PC-9 (cell line): ENCODE measurements at regions not wholly inside any gene's neighbourhood (a gene's known extent, or its start where the extent isn't known, plus 50 kb on each side); places are given as distances from the start of the nearest gene placed in this dataset.

ENCODE experiments used
- BruUV-seq: library from RNA; stranded (reverse); fragments of 400-500 nt; replicated peaks from 2 replicates; lab custom pipeline; 2021; lab: Mats Ljungman, UMichigan
- CTCF ChIA-PET: fragments of 300-600 bp; sonication (Branson Sonifier 250); formaldehyde crosslinking; loops from one replicate; lab custom pipeline; 2022; ENCODE audit warnings: antibody characterized with exemption; lab: Charles Lee
- POLR2A ChIA-PET: fragments of 300-600 bp; sonication (Branson Sonifier 250); formaldehyde crosslinking; loops from one replicate; lab custom pipeline; 2022; ENCODE audit warnings: antibody characterized with exemption; ENCODE audit not compliant: unreplicated experiment; lab: Charles Lee
- DNase-seq, 2 experiments: peaks; one replicate each; pipeline versions ENCODE4 v3.0.0 to v3.0.0-alpha.2; 2015 to 2022; ENCODE audit warnings: mixed read lengths in 1 of 2
- H2AFZ ChIP-seq: fragments of 200-600 bp; sonication (generic); 2 replicates; pipeline ENCODE4 v1.8.1; 2017; ENCODE audit warnings: antibody characterized with exemption
- H3F3A ChIP-seq: fragments of 200-600 bp; sonication (generic); 2 replicates; pipeline ENCODE4 v1.8.1; 2017; ENCODE audit warnings: antibody characterized with exemption, mild to moderate bottlenecking, low read depth; ENCODE audit not compliant: insufficient read depth
- H3K27ac ChIP-seq: fragments of 200-600 bp; sonication (generic); 2 replicates; pipeline ENCODE4 v1.6.1; 2016; ENCODE audit warnings: mixed run types
- H3K27me3 ChIP-seq: fragments of 200-600 bp; sonication (generic); 2 replicates; pipeline ENCODE4 v1.6.1; 2016; ENCODE audit warnings: low read depth, mixed run types; ENCODE audit not compliant: insufficient read depth
- H3K36me3 ChIP-seq: fragments of 200-600 bp; sonication (generic); 2 replicates; pipeline ENCODE4 v1.6.1; 2016; ENCODE audit warnings: low read depth, mixed run types
- H3K4me1 ChIP-seq: fragments of 200-600 bp; sonication (generic); replicated peaks from 2 replicates; pipeline ENCODE4 v1.6.1; 2016; ENCODE audit warnings: mixed run types; ENCODE audit not compliant: insufficient read depth
- H3K4me2 ChIP-seq: fragments of 200-600 bp; sonication (generic); 2 replicates; pipeline ENCODE4 v1.6.1; 2017; ENCODE audit warnings: mixed run types
- H3K4me3 ChIP-seq: fragments of 200-600 bp; sonication (generic); 2 replicates; pipeline ENCODE4 v1.6.1; 2016; ENCODE audit warnings: mixed run types
- H3K79me2 ChIP-seq: fragments of 200-600 bp; sonication (generic); 2 replicates; pipeline ENCODE4 v1.6.1; 2017; ENCODE audit warnings: low read depth, mixed run types
- H3K9me2 ChIP-seq: fragments of 200-600 bp; sonication (generic); 2 replicates; pipeline ENCODE4 v1.8.1; 2017; ENCODE audit warnings: mild to moderate bottlenecking; ENCODE audit not compliant: insufficient read depth
- H3K9me3 ChIP-seq: fragments of 200-600 bp; sonication (generic); 2 replicates; pipeline ENCODE4 v1.8.1; 2016; ENCODE audit warnings: low read depth; ENCODE audit not compliant: insufficient read depth
- H4K20me1 ChIP-seq: fragments of 200-600 bp; sonication (generic); 2 replicates; pipeline ENCODE4 v1.8.1; 2017; ENCODE audit not compliant: insufficient read depth
- EZH2 ChIP-seq: fragments of 200-600 bp; sonication (generic); IDR thresholded peaks from 2 replicates; pipeline ENCODE4 v1.8.0; 2017; ENCODE audit warnings: antibody characterized with exemption, low read depth
- intact Hi-C: fragments of 100-400 bp; cut with micrococcal nuclease; formaldehyde crosslinking; loops from one replicate; pipeline ENCODE4 v1.10.0; 2022; ENCODE audit not compliant: unreplicated experiment
- TF ChIP-seq, protein P1 (sequence below): fragments of 200-600 bp; sonication (generic); conservative IDR thresholded peaks from 2 replicates; pipeline ENCODE4 v1.6.1; 2017; ENCODE audit warnings: mixed run types, antibody characterized with exemption, mild to moderate bottlenecking, moderate library complexity

DNA sequence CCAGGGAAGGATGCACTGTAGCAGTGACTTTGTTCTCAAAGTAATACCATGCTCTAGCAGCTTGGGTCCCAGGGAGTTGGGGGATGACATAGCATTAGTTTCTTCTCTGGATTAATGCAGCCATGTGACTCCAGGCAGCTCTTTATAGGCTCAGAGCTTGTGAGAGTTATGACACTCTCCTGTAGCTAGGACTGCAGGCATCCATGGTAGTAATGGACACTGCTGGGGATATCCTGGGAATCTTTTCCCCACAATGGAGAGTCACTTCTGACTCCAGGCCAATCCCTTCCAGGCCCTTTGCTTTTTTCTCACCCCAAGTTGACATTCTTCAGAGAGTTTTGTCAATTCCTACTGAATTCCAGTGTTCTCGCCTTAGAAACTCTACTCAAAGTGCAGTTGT is 270.9 kb downstream of the COG6 start:
- H3K4me1 ChIP-seq = no peaks in the 10 kb centered on the region
- H3K9me2 ChIP-seq = 0 out of 2 replicates have a peak, but pooled peaks cover 4% of the 10 kb centered on the region
- ChIA-PET POLR2A (no interaction called here), CTCF (no interaction called here)
- H3F3A ChIP-seq = no peaks in the 10 kb centered on the region
- TF ChIP-seq, protein P1, sequence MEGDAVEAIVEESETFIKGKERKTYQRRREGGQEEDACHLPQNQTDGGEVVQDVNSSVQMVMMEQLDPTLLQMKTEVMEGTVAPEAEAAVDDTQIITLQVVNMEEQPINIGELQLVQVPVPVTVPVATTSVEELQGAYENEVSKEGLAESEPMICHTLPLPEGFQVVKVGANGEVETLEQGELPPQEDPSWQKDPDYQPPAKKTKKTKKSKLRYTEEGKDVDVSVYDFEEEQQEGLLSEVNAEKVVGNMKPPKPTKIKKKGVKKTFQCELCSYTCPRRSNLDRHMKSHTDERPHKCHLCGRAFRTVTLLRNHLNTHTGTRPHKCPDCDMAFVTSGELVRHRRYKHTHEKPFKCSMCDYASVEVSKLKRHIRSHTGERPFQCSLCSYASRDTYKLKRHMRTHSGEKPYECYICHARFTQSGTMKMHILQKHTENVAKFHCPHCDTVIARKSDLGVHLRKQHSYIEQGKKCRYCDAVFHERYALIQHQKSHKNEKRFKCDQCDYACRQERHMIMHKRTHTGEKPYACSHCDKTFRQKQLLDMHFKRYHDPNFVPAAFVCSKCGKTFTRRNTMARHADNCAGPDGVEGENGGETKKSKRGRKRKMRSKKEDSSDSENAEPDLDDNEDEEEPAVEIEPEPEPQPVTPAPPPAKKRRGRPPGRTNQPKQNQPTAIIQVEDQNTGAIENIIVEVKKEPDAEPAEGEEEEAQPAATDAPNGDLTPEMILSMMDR = no peak
- TF ChIP-seq EZH2 = no peak
- no peaks in the 10 kb centered on the region for H4K20me1 ChIP-seq
- no peaks in the 10 kb centered on the region for H3K27me3 ChIP-seq
- no peak overlapping the region for H3K4me2 ChIP-seq
- H3K36me3 ChIP-seq = no peaks in the 10 kb centered on the region
- no peaks in the 10 kb centered on the region; the same call in 1 of the 2 replicates for H3K9me3 ChIP-seq
- no TSS peak for BruUV-seq
- no peak overlapping the region for H2AFZ ChIP-seq
- intact Hi-C loops = no loop called here
- no peaks in the 10 kb centered on the region for H3K79me2 ChIP-seq
- H3K27ac ChIP-seq = no peak overlapping the region
- DNase-seq = no peak
- H3K4me3 ChIP-seq = no peak overlapping the region

DNA sequence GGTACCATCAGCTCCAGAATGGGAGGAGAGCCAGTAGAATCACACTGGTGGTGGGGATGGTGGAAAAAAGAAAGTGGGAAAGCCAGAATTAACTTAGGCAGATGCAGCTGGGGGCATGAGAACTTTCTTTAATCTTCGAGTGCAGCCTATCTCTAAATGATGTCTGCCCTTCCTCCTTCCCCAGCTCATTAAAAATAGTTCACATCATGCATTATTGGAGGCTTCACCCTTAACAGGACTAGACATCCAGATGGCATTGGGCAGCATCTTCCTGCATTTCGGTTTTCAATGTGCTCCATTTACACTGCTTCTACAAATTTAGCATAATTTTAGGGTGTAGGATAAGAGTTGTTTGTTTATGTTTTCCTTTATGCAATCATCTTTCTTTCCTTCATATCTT is 272.8 kb downstream of the COG6 start:
- Histone ChIP-seq H3K4me1 (no peaks in the 10 kb centered on the region), H3F3A (no peaks in the 10 kb centered on the region), H3K4me2 (no peak overlapping the region), H3K4me3 (no peak overlapping the region), H2AFZ (no peak overlapping the region), H3K9me2 (no peaks in the 10 kb centered on the region), H3K27ac (no peak overlapping the region), H3K9me3 (no peaks in the 10 kb centered on the region), H3K36me3 (no peaks in the 10 kb centered on the region), H3K27me3 (no peaks in the 10 kb centered on the region), H4K20me1 (no peaks in the 10 kb centered on the region), H3K79me2 (no peaks in the 10 kb centered on the region)
- DNase-seq = no peak
- POLR2A ChIA-PET = no interaction called here
- CTCF ChIA-PET = no interaction called here
- no TSS peak for BruUV-seq
- intact Hi-C loops = no loop called here
- TF ChIP-seq, protein P1 = no peak
- no peak for TF ChIP-seq EZH2

DNA sequence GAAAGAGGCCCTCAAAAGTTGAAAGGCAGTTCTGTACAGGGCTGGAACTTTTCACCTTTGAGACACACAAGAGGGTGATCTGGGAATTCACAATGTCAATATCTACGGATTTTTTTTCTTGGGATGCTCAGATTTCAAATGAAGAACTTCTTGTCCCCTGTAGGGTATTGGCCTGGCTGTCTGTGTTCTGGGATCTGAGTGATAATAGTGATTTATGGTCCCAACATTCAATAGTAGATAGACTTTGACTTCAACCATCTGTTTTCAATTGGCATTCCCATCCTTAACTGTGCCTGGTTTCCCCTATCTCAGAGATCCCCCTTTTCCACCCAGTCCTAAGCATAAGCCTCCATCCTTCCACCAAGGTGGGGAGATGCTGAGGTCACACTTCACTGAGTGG is 274.1 kb downstream of the COG6 start:
- no TSS peak for BruUV-seq
- POLR2A ChIA-PET = no interaction called here

More for the DNA sequence above, 274.1 kb downstream of the COG6 start:
- Histone ChIP-seq H3K4me3 (no peak overlapping the region), H3K36me3 (no peaks in the 10 kb centered on the region), H3K9me3 (no peaks in the 10 kb centered on the region), H3K9me2 (no peaks in the 10 kb centered on the region), H3K27me3 (no peaks in the 10 kb centered on the region), H2AFZ (no peak overlapping the region), H3K4me1 (no peaks in the 10 kb centered on the region), H3K27ac (no peak overlapping the region), H3K4me2 (no peak overlapping the region), H3K79me2 (no peaks in the 10 kb centered on the region), H4K20me1 (no peaks in the 10 kb centered on the region), H3F3A (no peaks in the 10 kb centered on the region)
- CTCF ChIA-PET = no interaction called here
- no peak for DNase-seq
- intact Hi-C loops = no loop called here
- TF ChIP-seq EZH2 = no peak
- TF ChIP-seq, protein P1 = no peak
